PC-3 (cell line): ENCODE measurements at regions not wholly inside any gene's neighbourhood (a gene's known extent, or its start where the extent isn't known, plus 50 kb on each side); places are given as distances from the start of the nearest gene placed in this dataset.

ENCODE experiments used
- CTCF ChIP-seq: fragments of 300-600 bp; sonication (generic); conservative IDR thresholded peaks from 2 replicates; pipeline ENCODE4 v1.5.1; 2017; ENCODE audit warnings: antibody characterized with exemption, low read depth, mild to moderate bottlenecking, low read length
- EZH2 ChIP-seq: fragments of 300-600 bp; sonication (generic); IDR thresholded peaks from one replicate; pipeline ENCODE4 v1.6.1; 2017; ENCODE audit warnings: antibody characterized with exemption, mild to moderate bottlenecking, low read length; ENCODE audit not compliant: unreplicated experiment

- TF ChIP-seq CTCF = no peak
- TF ChIP-seq EZH2 = no peak
Observed at GRCh38 chr6:142648526-142648925, 296.4 kb downstream of the HIVEP2 start.
